H9 (cell line): ENCODE measurements at regions not wholly inside any gene's neighbourhood (a gene's known extent, or its start where the extent isn't known, plus 50 kb on each side); places are given as distances from the start of the nearest gene placed in this dataset.

Experiments used
- DNase-seq: peaks from one replicate; pipeline ENCODE4 v3.0.0-alpha.2; 2017
- H2AFZ ChIP-seq: one replicate; pipeline ENCODE4 v1.6.1; 2013; ENCODE audit warnings: mild to moderate bottlenecking, low read length, control low read depth, moderate library complexity
- H2AK5ac ChIP-seq: 2 replicates; pipeline ENCODE4 v1.6.1; 2013; ENCODE audit warnings: low read length, control low read depth, mixed read lengths; ENCODE audit not compliant: insufficient read length
- H2BK120ac ChIP-seq: one replicate; pipeline ENCODE4 v1.6.1; 2013; ENCODE audit warnings: low read depth, mild to moderate bottlenecking, low read length, control low read depth, inconsistent platforms; ENCODE audit not compliant: poor library complexity, severe bottlenecking
- H2BK12ac ChIP-seq: 2 replicates; pipeline ENCODE4 v1.6.1; 2013; ENCODE audit warnings: low read length, control low read depth, mixed read lengths, low read depth; ENCODE audit not compliant: insufficient read length
- H2BK15ac ChIP-seq: 2 replicates; pipeline ENCODE4 v1.6.1; 2013; ENCODE audit warnings: low read depth, low read length, control low read depth
- H2BK20ac ChIP-seq: one replicate; pipeline ENCODE4 v1.6.1; 2013; ENCODE audit warnings: low read depth, mild to moderate bottlenecking, low read length, control low read depth, inconsistent platforms; ENCODE audit not compliant: poor library complexity, severe bottlenecking
- H2BK5ac ChIP-seq: 2 replicates; pipeline ENCODE4 v1.6.1; 2013; ENCODE audit warnings: low read length, control low read depth, mixed read lengths; ENCODE audit not compliant: insufficient read length
- H3K14ac ChIP-seq: 2 replicates; pipeline ENCODE4 v1.6.1; 2013; ENCODE audit warnings: low read length, control low read depth; ENCODE audit not compliant: insufficient read depth
- H3K18ac ChIP-seq: 2 replicates; pipeline ENCODE4 v1.6.1; 2013; ENCODE audit warnings: low read depth, mild to moderate bottlenecking, mixed read lengths, low read length, control low read depth; ENCODE audit not compliant: insufficient read length
- H3K23ac ChIP-seq: 2 replicates; pipeline ENCODE4 v1.6.1; 2013; ENCODE audit warnings: low read length, control low read depth, mixed read lengths, low read depth; ENCODE audit not compliant: insufficient read length
- H3K23me2 ChIP-seq: 2 replicates; pipeline ENCODE4 v1.6.1; 2013; ENCODE audit warnings: low read depth, mild to moderate bottlenecking, mixed read lengths, low read length, control low read depth; ENCODE audit not compliant: insufficient read length, poor library complexity, severe bottlenecking
- H3K27ac ChIP-seq: 2 replicates; pipeline ENCODE4 v1.5.1; 2013; ENCODE audit warnings: low read length, control low read depth, mixed read lengths, low read depth; ENCODE audit not compliant: insufficient read length
- H3K27me3 ChIP-seq: 2 replicates; pipeline ENCODE4 v1.6.1; 2013; ENCODE audit warnings: low read length, control low read depth, inconsistent platforms; ENCODE audit not compliant: insufficient read depth
- H3K4ac ChIP-seq: 2 replicates; pipeline ENCODE4 v1.6.1; 2013; ENCODE audit warnings: low read depth, mild to moderate bottlenecking, control low read depth, inconsistent platforms, low read length, moderate library complexity
- H3K4me1 ChIP-seq: 2 replicates; pipeline ENCODE4 v1.6.1; 2013; ENCODE audit warnings: low read length, control low read depth, inconsistent platforms; ENCODE audit not compliant: insufficient read depth
- H3K4me2 ChIP-seq: 2 replicates; pipeline ENCODE4 v1.6.1; 2013; ENCODE audit warnings: low read length, control low read depth, mixed read lengths; ENCODE audit not compliant: insufficient read length, insufficient read depth
- H3K56ac ChIP-seq: 2 replicates; pipeline ENCODE4 v1.6.1; 2013; ENCODE audit warnings: low read depth, mild to moderate bottlenecking, mixed read lengths, low read length, control low read depth; ENCODE audit not compliant: insufficient read length
- H3K79me1 ChIP-seq: 2 replicates; pipeline ENCODE4 v1.6.1; 2013; ENCODE audit warnings: low read depth, mild to moderate bottlenecking, moderate library complexity, low read length, control low read depth, inconsistent platforms; ENCODE audit not compliant: insufficient read depth, poor library complexity, severe bottlenecking
- H3K79me2 ChIP-seq: 2 replicates; pipeline ENCODE4 v1.6.1; 2013; ENCODE audit warnings: low read length, control low read depth, inconsistent platforms; ENCODE audit not compliant: insufficient read depth
- H3K9ac ChIP-seq: 2 replicates; pipeline ENCODE4 v1.6.1; 2013; ENCODE audit warnings: low read length, control low read depth, mixed read lengths; ENCODE audit not compliant: insufficient read length; ENCODE audit errors: extremely low read depth
- H3K9me3 ChIP-seq: one replicate; pipeline ENCODE4 v1.6.1; 2013; ENCODE audit warnings: low read depth, low read length, inconsistent platforms; ENCODE audit not compliant: control insufficient read depth
- H3T11ph ChIP-seq: one replicate; pipeline ENCODE4 v1.6.1; 2013; ENCODE audit warnings: mild to moderate bottlenecking, low read length, control low read depth, inconsistent platforms
- H4K20me1 ChIP-seq: one replicate; pipeline ENCODE4 v1.6.1; 2013; ENCODE audit not compliant: control insufficient read depth, insufficient read length, insufficient read depth
- H4K5ac ChIP-seq: 2 replicates; pipeline ENCODE4 v1.6.1; 2013; ENCODE audit warnings: low read depth, mild to moderate bottlenecking, mixed read lengths, low read length, control low read depth; ENCODE audit not compliant: insufficient read length
- H4K8ac ChIP-seq: replicated peaks from 2 replicates; pipeline ENCODE4 v1.6.1; 2013; ENCODE audit warnings: low read length, control low read depth, mixed read lengths, low read depth; ENCODE audit not compliant: insufficient read length
- H4K91ac ChIP-seq: 2 replicates; pipeline ENCODE4 v1.6.1; 2013; ENCODE audit warnings: low read depth, mild to moderate bottlenecking, moderate library complexity, mixed read lengths, low read length, control low read depth; ENCODE audit not compliant: insufficient read length
- H3K27ac Mint-ChIP-seq, 3 experiments: 2 replicates in 2 of 3; 3 replicates in 1 of 3; pipeline ENCODE4 v1.8.0; 2020 to 2021; ENCODE audit warnings: mixed read lengths in 3 of 3, mild to moderate bottlenecking in 1 of 3, moderate library complexity in 1 of 3
- H3K27me3 Mint-ChIP-seq: 2 replicates; pipeline ENCODE4 v1.8.0; 2021; ENCODE audit warnings: low read depth, mild to moderate bottlenecking, moderate library complexity, mixed read lengths
- H3K36me3 Mint-ChIP-seq, 3 experiments: 2 replicates in 2 of 3; 3 replicates in 1 of 3; pipeline ENCODE4 v1.8.0; 2020 to 2021; ENCODE audit warnings: low read depth in 3 of 3, mixed read lengths in 3 of 3; ENCODE audit not compliant: insufficient read depth in 1 of 3
- H3K4me1 Mint-ChIP-seq, 2 experiments: 2 replicates each; pipeline ENCODE4 v1.8.0; 2020; ENCODE audit warnings: mixed read lengths in 2 of 2
- H3K4me3 Mint-ChIP-seq, 2 experiments: 2 replicates in 1 of 2; 3 replicates in 1 of 2; pipeline ENCODE4 v1.8.0; 2020 to 2021; ENCODE audit warnings: mild to moderate bottlenecking in 2 of 2, mixed read lengths in 2 of 2, moderate library complexity in 1 of 2
- H3K9me3 Mint-ChIP-seq, 2 experiments: 2 replicates in 1 of 2; 3 replicates in 1 of 2; pipeline ENCODE4 v1.8.0; 2020; ENCODE audit warnings: mild to moderate bottlenecking in 2 of 2, mixed read lengths in 2 of 2, moderate library complexity in 1 of 2
- WGBS: extraction: QIAGEN DNeasy Blood & Tissue Kit; methylation state at CpG from one replicate; pipeline ENCODE4 v1.1.7; 2013; ENCODE audit warnings: missing lambda C conversion rate, low lambda C conversion rate, mixed read lengths; ENCODE audit not compliant: insufficient read length; ENCODE audit errors: extremely low coverage; 5-methylcytosine and 5-hydroxymethylcytosine counted together
- TF ChIP-seq, protein P1 (sequence below): fragments of 200-600 bp; sonication (generic); conservative IDR thresholded peaks from 3 replicates; pipeline ENCODE4 v1.8.0; 2021; ENCODE audit warnings: antibody characterized with exemption, mild to moderate bottlenecking

DNA sequence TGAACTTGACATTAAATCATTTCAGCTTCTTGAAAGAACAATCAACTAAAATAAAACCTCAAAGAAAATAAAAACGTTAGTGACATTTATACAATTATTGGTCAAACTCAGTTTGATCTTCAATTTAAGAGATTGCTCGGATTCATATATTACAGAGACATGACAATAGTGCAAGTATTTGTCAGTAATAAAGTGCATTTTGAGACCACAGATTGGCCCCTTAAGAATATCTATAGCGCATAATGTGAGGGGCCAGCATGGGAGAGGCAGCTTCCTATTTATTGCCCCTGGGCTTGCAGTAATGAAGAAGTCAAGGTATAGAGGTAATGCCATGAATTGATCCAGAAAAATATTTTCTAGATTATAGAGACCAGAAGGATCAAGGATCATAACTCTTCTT lies 552.3 kb downstream of the VRK1 start:
- no peak overlapping the region for H3K27ac ChIP-seq
- H2BK5ac ChIP-seq = no peak overlapping the region
- no peak overlapping the region for H3K18ac ChIP-seq
- no peak overlapping the region for H4K91ac ChIP-seq
- Mint-ChIP-seq H3K36me3 (no peaks in the 10 kb centered on the region; a peak in 2 of 7 replicates), H3K4me3 (no peak overlapping the region), H3K4me1 (0 out of 4 replicates have a peak, but pooled peaks cover 0 to under 1% of the 10 kb centered on the region in 2 experiments), H3K9me3 (peaks cover 0 to 2% of the 10 kb centered on the region in 2 experiments; a peak in 1 of 5 replicates), H3K27ac (no peak overlapping the region), H3K27me3 (peaks cover 2% of the 10 kb centered on the region; the same call in 1 of the 2 replicates)
- H4K5ac ChIP-seq = no peak overlapping the region
- no peaks in the 10 kb centered on the region for H3K27me3 ChIP-seq
- H2BK20ac ChIP-seq = no peak overlapping the region
- H3T11ph ChIP-seq = no peak overlapping the region
- no peaks in the 10 kb centered on the region for H3K9me3 ChIP-seq
- H3K23ac ChIP-seq = no peak overlapping the region
- H3K9ac ChIP-seq = no peak overlapping the region
- H2AFZ ChIP-seq = no peak overlapping the region
- H3K4ac ChIP-seq = no peak overlapping the region
- H4K20me1 ChIP-seq = no peaks in the 10 kb centered on the region
- no peak overlapping the region for H2BK15ac ChIP-seq
- H3K56ac ChIP-seq = no peak overlapping the region
- no peaks in the 10 kb centered on the region for H3K4me1 ChIP-seq
- H3K79me2 ChIP-seq = no peaks in the 10 kb centered on the region
- DNase-seq = no peak
- no peak overlapping the region for H2BK120ac ChIP-seq
- no peaks in the 10 kb centered on the region for H3K23me2 ChIP-seq
- no peak overlapping the region for H2AK5ac ChIP-seq
- TF ChIP-seq, protein P1, sequence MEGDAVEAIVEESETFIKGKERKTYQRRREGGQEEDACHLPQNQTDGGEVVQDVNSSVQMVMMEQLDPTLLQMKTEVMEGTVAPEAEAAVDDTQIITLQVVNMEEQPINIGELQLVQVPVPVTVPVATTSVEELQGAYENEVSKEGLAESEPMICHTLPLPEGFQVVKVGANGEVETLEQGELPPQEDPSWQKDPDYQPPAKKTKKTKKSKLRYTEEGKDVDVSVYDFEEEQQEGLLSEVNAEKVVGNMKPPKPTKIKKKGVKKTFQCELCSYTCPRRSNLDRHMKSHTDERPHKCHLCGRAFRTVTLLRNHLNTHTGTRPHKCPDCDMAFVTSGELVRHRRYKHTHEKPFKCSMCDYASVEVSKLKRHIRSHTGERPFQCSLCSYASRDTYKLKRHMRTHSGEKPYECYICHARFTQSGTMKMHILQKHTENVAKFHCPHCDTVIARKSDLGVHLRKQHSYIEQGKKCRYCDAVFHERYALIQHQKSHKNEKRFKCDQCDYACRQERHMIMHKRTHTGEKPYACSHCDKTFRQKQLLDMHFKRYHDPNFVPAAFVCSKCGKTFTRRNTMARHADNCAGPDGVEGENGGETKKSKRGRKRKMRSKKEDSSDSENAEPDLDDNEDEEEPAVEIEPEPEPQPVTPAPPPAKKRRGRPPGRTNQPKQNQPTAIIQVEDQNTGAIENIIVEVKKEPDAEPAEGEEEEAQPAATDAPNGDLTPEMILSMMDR = no peak
- H3K14ac ChIP-seq = no peak overlapping the region
- no peak overlapping the region for H2BK12ac ChIP-seq
- H3K79me1 ChIP-seq = no peaks in the 10 kb centered on the region
- H4K8ac ChIP-seq = no peak overlapping the region
- WGBS = no CpG with 5 or more reads among the region's 3 CpGs
- H3K4me2 ChIP-seq = no peak overlapping the region
